Keratinocyte (primary cell): ENCODE measurements at regions not wholly inside any gene's neighbourhood (a gene's known extent, or its start where the extent isn't known, plus 50 kb on each side); places are given as distances from the start of the nearest gene placed in this dataset.

Experiments used
- DNase-seq: peaks from one replicate; pipeline ENCODE4 v3.0.0-alpha.2; 2011; ENCODE audit warnings: low read depth, missing footprints, low spot score
- FAIRE-seq: peaks from 2 replicates; lab custom pipeline; 2011; peaks lifted over from hg19 to GRCh38; lab: Jason Lieb, UNC
- H2AFZ ChIP-seq: 2 replicates; pipeline ENCODE4 v1.6.0; 2012; ENCODE audit warnings: low read length, control low read depth, inconsistent platforms; ENCODE audit not compliant: control insufficient read depth
- H3K27ac ChIP-seq: 2 replicates; pipeline ENCODE4 v1.5.1; 2011; ENCODE audit warnings: low read length; ENCODE audit not compliant: control insufficient read depth, insufficient read depth
- H3K27me3 ChIP-seq: 3 replicates; pipeline ENCODE4 v1.6.0; 2011; ENCODE audit warnings: low read length; ENCODE audit not compliant: control insufficient read depth, insufficient read depth; ENCODE audit errors: extremely low read depth
- H3K36me3 ChIP-seq, 2 experiments: 2 replicates in 1 of 2; 3 replicates in 1 of 2; pipeline ENCODE4 v1.5.1; 2011; ENCODE audit warnings: low read length in 2 of 2, mild to moderate bottlenecking in 1 of 2; ENCODE audit not compliant: control insufficient read depth in 2 of 2, insufficient read depth in 2 of 2; ENCODE audit errors: extremely low read depth in 1 of 2
- H3K4me1 ChIP-seq: 3 replicates; pipeline ENCODE4 v1.5.1; 2011; ENCODE audit warnings: low read length; ENCODE audit not compliant: control insufficient read depth, insufficient read depth; ENCODE audit errors: extremely low read depth
- H3K4me2 ChIP-seq: 3 replicates; pipeline ENCODE4 v1.6.0; 2011; ENCODE audit warnings: low read depth, low read length; ENCODE audit not compliant: control insufficient read depth, insufficient read depth; ENCODE audit errors: extremely low read depth
- H3K4me3 ChIP-seq, 3 experiments: fragments of 200-600 bp in 1 of 3; sonication (generic) in 1 of 3; 2 replicates in 2 of 3; 3 replicates in 1 of 3; pipeline ENCODE4 v1.5.1; 2011 to 2016; ENCODE audit warnings: low read length in 3 of 3, mild to moderate bottlenecking in 3 of 3, control low read depth in 2 of 3, inconsistent platforms in 1 of 3, low read depth in 1 of 3, mixed read lengths in 1 of 3, mixed run types in 1 of 3, moderate library complexity in 1 of 3; ENCODE audit not compliant: control insufficient read depth in 2 of 3, insufficient read depth in 2 of 3; ENCODE audit errors: extremely low read depth in 1 of 3
- H3K79me2 ChIP-seq: 2 replicates; pipeline ENCODE4 v1.6.0; 2012; ENCODE audit warnings: low read length; ENCODE audit not compliant: control insufficient read depth, insufficient read depth
- H3K9ac ChIP-seq: 3 replicates; pipeline ENCODE4 v1.6.0; 2011; ENCODE audit warnings: low read length; ENCODE audit not compliant: control insufficient read depth, insufficient read depth; ENCODE audit errors: extremely low read depth
- H3K9me1 ChIP-seq: 3 replicates; pipeline ENCODE4 v1.6.0; 2011; ENCODE audit warnings: low read length; ENCODE audit not compliant: control insufficient read depth, insufficient read depth; ENCODE audit errors: extremely low read depth
- H3K9me3 ChIP-seq: 2 replicates; pipeline ENCODE4 v1.5.1; 2012; ENCODE audit warnings: low read depth, low read length; ENCODE audit not compliant: control insufficient read depth
- H4K20me1 ChIP-seq: 3 replicates; pipeline ENCODE4 v1.6.0; 2011; ENCODE audit warnings: low read length; ENCODE audit not compliant: control insufficient read depth, insufficient read depth; ENCODE audit errors: extremely low read depth
- CTCF ChIP-seq, 3 experiments: IDR thresholded peaks in 1 of 3; conservative IDR thresholded peaks in 1 of 3; optimal IDR thresholded peaks in 1 of 3; 2 replicates in 2 of 3; 3 replicates in 1 of 3; pipeline versions ENCODE3 to v1.5.1; 2011; ENCODE audit warnings: low read length in 3 of 3, mild to moderate bottlenecking in 3 of 3, moderate library complexity in 2 of 3, control low read depth in 1 of 3, inconsistent platforms in 1 of 3; ENCODE audit not compliant: insufficient read depth in 2 of 3; ENCODE audit errors: extremely low read depth in 1 of 3
- EZH2 ChIP-seq: IDR thresholded peaks from one replicate; pipeline ENCODE4 v1.6.1; 2012; ENCODE audit warnings: inconsistent platforms, mild to moderate bottlenecking, low read length, moderate library complexity
- dilution Hi-C: fragments of 300-500 bp; cut with MboI; formaldehyde crosslinking; loops from one replicate; pipeline ENCODE4 v1.7.0; 2020; ENCODE audit warnings: low sequenced_read_pairs; ENCODE audit not compliant: extremely low pct_ligation_motif_present

DNA sequence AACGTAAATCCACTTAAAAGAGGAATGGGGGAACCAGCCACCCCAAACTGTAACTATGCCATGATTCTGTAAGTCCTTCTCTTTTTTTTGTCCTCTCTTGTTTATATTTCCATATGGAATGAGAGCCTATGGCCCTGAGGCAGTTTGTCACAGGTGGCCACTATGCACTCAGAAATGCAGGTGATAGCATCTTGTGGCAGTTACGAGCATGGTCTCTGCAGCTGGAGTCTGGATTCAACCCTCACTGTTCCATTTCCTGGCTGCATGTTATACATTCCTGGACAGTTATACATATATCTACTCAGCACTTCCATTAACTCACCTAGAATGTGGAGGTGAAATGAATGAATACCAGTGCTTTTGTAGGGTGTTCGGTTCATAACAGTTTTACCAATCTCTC, 291.5 kb upstream of the FANCL start:
- Histone ChIP-seq H2AFZ (no peak overlapping the region), H3K4me1 (no peaks in the 10 kb centered on the region), H3K9me1 (no peaks in the 10 kb centered on the region), H3K9ac (no peak overlapping the region), H3K9me3 (no peaks in the 10 kb centered on the region), H3K79me2 (no peaks in the 10 kb centered on the region), H3K4me3 (no peak overlapping the region), H3K27me3 (no peaks in the 10 kb centered on the region), H3K36me3 (no peaks in the 10 kb centered on the region), H3K4me2 (no peak overlapping the region), H4K20me1 (no peaks in the 10 kb centered on the region), H3K27ac (no peak overlapping the region)
- TF ChIP-seq CTCF (optimal IDR thresholded peaks at IDR 0.05 in 1 of 3, IDR thresholded peaks at IDR 0.05 in 1 of 3, conservative IDR thresholded peaks at IDR 0.05 in 1 of 3; ENCODE audit: extremely low read depth in 1 of 3, insufficient read depth in 2 of 3, low read length in 3 of 3) (no peak), EZH2 (no peak)
- dilution Hi-C loops = no loop called here
- DNase-seq (no peak), FAIRE-seq (no peak)

GRCh38 chr2:58527647-58528046, 286.5 kb upstream of the FANCL start:
- no peaks in the 10 kb centered on the region for H3K79me2 ChIP-seq
- no peaks in the 10 kb centered on the region for H3K27me3 ChIP-seq
- no peaks in the 10 kb centered on the region for H3K36me3 ChIP-seq
- H3K4me3 ChIP-seq = no peak overlapping the region
- DNase-seq (no peak), FAIRE-seq (no peak)
- dilution Hi-C loops = no loop called here
- no peaks in the 10 kb centered on the region for H4K20me1 ChIP-seq
- H2AFZ ChIP-seq = no peak overlapping the region
- no peaks in the 10 kb centered on the region for H3K4me1 ChIP-seq
- H3K9ac ChIP-seq = no peak overlapping the region
- H3K4me2 ChIP-seq = no peak overlapping the region
- no peaks in the 10 kb centered on the region for H3K9me1 ChIP-seq
- no peak overlapping the region for H3K27ac ChIP-seq
- H3K9me3 ChIP-seq = no peaks in the 10 kb centered on the region
- TF ChIP-seq CTCF (optimal IDR thresholded peaks at IDR 0.05 in 1 of 3, IDR thresholded peaks at IDR 0.05 in 1 of 3, conservative IDR thresholded peaks at IDR 0.05 in 1 of 3; ENCODE audit: extremely low read depth in 1 of 3, insufficient read depth in 2 of 3, low read length in 3 of 3) = no peak
- TF ChIP-seq EZH2 = no peak
